ENCODE measurements at regions not wholly inside any gene's neighbourhood (a gene's known extent, or its start where the extent isn't known, plus 50 kb on each side); places are given as distances from the start of the nearest gene placed in this dataset.
"Not testable (repeated sequence)": the region's sequence is repeated elsewhere in the genome, so short reads cannot be mapped to it uniquely, and the experiment has no call there.

DNA sequence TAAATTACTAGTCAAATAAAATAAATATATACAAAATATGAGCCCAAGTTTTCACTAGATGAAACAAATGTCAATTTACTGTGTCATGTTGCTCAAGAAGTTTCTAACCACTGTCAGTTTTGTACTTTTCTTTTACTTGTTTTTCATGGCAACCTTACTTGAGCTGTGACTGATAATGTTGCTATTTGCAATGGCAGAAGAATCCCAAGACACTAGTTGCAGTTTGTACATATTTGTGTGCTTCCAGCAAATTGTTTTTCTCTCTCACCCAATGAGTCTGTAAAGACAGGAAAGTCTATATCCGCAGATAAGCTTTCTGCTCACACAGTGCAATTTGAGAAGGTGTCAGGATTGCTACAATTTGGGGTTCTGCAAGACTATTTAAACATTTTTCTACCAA lies 338.6 kb upstream of the PCSK5 start:
- DNase-seq: no peak

DNA sequence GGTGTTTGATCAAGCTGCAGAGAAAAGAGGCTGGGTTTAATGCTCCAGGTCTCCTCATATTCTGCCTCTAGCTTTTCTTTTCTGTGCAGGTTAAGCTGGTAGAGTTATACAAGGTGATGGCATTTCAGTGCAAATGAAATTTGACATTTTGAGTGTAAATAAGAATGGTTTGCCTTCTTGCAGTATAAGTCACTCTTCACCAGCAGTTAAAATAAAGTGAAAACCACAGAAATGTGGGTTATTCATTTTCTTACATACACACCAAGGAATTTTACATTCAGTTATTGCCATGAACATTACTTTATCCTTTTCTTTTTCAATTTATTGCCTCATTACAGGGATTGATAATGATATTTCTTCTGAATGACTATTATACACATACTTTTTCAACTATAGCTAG lies 337.5 kb upstream of the PCSK5 start:
- no peak for DNase-seq

DNA sequence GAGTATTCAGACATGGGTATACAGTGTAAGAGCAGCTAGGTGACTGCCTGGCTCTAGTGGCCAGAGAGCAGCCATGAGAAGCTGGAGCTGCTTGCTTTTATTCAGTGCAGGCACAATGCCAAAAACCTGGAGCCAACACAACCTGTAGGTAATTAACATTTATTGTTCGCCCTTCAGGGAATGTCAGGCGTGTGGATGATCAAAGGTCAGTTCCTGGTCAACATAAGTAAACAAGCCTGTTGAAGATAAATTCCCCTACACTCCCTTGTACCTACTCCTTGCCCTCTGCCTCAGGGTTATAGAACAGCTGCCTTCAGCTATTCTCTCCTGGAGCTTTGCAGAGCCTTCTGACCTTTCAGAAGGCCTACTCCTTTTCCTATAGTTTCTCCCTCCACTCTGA lies 323.7 kb upstream of the PCSK5 start:
- DNase-seq: not testable (repeated sequence)

DNA sequence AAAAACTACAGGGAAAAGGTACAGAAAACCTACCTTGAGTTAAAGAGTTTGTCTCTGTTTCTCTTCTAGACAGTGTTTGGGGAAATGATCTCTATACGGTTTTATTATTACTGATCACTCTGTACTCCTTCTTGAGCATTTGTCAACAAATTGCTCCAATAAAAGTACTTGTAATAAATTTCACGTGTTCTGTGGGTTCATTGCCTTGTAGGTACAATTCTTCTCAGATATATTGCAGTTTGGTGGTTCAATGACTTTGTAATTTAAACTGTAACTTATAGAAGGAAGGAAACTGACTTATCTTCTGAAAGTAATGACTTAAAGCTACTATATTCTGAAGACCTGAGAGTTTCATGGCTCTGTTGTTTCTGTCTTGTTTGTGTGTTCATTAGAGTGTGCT lies 319.9 kb upstream of the PCSK5 start:
- no peak for DNase-seq

DNA sequence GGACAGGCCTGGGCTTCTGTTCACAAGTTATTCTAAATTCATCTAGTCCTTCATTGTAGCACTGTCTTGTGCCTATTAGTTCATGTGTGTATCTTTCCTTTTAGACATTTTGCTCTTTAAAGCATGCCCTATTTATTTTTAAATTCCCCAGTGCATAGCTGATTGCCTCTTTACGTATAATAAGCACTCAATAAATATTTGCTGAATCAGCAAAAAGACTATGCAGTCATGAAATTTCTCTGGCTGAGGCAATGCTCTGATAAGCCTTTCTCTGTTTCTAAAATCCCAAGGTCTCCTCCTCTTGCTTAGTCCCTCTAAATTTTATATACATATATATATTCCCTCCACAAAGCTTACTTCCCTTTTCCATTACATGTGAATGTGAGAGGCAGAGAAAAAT lies 315.9 kb upstream of the PCSK5 start:
- DNase-seq: no peak

DNA sequence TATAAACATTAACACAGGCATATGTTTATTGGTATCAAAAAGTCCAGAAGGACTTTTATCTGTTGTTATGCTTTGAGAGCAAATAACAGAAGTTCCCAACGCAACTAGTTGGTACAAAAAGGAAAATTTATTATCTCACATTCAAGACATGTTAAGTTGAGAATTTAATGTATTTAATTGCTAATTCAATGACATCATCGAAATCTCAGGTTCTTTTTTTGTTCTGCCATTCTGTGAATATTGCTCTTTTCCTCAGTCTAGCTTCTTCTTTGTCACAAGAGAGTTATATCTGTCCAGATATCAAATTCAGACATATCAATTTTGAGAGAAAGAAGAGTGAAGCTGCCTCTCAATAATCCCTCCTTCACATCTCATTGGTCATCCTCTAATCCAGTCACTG lies 307.6 kb upstream of the PCSK5 start:
- DNase-seq: no peak

DNA sequence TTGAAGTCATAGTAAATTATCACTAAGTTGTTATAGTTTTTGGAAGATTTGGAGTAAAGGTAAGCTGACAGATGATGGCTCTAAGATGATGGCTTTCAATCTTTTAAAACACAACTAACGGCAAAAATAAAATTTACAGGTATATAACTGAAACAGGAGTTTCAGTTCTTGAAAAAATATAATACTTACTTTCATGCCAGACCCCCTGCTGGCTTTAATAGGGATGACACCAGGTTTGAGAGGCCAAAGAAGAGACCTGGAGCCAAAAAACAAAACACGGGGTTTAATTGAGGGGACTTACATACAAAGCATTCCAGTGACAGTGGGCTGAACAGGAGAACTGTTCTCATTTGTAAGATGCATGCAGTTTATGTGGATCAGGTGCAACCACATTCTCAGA lies 301.7 kb upstream of the PCSK5 start:
- no peak for DNase-seq

DNA sequence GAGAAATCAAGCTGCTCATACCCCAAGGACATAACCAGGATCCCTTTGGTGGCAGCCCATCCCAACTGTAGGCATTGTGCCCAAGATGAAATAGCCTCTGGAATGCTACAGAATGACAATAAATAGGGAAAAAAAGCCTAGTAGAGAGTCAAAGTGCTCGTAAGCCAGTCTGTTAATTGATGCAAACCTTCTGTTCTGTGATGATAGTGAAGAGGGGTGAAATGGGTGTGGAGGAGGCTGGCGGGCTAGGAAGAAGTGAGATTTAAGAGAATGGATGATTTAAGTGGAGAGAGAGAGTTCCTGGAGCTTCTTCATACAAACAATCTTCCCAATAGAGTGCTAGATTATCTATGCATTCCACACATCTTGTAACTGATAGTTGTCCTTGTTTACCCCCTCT lies 301.0 kb upstream of the PCSK5 start:
- DNase-seq: no peak

DNA sequence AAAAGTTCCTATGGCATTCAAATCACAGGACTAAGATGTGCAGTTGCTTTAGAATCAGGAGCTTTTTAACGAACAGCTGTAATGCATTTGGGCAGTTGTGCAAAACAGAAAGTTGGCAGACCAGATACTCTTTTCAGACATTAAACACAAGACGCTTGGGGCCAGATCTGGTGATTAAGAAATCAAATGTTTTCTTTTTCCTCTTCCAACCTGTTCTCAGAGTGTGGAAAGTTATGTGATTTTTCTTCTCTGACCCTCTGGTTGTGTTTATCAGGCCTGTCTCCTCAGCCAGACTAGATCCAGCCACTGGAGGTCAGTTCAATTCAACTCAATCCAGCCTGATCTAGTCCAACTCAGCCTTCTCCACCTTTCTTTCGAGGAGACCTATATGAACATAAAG lies 298.5 kb upstream of the PCSK5 start:
- no peak for DNase-seq

DNA sequence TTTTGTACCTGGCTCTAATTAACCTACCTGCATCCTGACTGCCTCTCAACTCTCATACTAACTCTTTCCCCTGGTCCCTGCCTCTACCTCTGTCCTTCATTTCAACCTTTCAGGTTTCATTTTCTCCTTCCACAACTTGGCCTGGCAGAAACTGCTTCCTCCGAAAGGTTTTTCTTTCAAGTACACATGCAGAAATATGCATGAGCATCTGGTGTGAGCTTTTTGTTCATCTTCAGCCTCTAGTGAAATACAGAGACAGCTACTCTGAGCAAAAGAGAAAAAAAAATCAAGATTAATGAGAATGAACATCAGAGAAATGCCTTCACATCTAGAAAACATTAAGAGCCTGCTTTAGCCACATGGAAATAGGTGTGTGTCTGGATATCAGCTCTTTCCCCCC lies 297.9 kb upstream of the PCSK5 start:
- no peak for DNase-seq

DNA sequence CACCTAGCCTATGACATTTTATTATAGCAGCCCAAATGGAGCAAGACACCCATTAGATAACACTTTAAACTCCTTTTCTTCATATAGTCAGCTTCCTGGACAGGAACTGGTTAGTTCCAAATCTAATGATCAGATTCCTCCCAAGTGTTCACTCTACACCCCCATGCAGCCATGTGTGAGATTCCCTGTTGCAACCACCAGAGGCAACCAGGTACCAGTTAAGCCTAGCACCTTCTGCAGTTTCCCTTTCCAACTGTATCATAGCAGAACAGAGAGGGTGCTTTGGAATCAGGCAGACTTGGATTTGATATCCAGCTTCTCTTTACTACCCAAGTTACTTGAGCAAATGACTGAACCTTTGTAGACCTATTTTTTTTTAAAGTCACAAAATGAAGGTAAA lies 296.6 kb upstream of the PCSK5 start:
- DNase-seq: no peak

DNA sequence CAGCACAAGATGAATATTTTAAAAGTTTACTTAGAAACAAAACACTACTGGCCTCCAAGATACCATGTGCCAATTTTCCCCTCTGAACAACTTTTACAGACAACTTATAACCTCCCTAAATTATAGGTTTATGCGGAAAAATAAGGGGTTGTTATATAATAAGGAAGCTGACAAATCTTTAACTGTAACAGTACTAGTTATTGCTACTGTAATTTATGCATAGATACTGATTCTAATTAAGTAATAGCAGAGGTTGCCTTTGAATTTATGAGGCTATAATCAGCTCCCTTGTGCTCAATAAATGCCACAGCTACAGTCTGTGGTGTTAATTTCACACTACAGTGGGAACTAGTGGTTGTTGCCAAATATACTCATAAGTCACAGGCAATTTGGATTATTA lies 291.3 kb upstream of the PCSK5 start:
- DNase-seq: no peak

DNA sequence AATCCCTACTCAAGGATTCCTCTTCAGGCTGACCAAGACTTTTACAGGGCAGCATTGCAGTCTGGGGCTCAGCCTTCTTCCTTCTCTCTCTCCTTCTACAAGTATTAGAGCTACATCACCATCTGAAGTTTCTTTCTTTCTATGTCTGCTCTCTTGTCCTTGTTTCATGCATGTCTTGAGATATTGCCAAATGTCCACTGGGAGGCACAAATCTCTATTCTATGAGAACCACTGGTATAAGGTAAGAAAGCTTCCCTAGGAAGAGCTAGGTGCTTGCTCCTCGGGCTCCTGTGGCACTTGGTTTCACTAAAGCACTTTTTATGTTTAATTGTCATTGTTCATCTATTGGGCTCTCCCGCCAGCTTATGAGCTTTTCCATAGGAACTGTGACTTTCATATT lies 289.2 kb upstream of the PCSK5 start:
- no peak for DNase-seq

DNA sequence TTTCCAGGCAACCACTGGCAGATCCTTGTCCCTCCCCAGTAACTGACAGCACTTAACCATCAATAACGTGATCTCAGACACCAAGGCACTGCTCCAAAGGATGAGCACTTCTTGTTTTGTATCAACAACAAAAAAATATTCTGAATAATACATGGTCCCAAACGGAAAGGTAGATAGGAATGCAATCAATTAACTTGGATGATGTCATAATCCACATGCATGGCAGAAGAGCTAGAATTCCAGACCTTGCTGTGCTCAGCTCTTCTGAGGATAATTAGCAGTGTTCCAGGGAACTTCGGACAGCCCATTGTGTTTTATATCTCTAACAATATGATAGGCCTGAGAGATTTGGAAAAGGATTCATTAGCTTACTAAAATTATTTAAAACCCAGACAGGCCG lies 288.4 kb upstream of the PCSK5 start:
- DNase-seq: no peak

DNA sequence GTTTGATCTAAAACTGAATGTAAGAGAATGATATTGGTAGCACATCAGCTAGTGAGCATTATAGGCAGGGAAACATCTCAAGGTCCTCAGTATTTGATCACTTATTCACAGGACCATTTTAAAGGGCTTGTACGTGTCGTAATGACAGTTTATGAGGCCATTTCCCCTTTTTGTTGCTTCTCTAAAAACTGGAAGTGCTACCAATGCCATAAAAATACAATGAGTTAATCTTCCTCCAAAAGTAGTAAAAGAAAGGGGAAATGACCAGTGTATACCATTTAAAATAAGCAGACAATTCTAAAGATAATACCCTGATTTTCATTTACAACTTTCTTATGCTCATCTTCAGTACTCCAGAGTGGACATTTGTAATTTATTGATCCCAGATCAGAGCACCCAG lies 285.8 kb upstream of the PCSK5 start:
- DNase-seq: no peak

DNA sequence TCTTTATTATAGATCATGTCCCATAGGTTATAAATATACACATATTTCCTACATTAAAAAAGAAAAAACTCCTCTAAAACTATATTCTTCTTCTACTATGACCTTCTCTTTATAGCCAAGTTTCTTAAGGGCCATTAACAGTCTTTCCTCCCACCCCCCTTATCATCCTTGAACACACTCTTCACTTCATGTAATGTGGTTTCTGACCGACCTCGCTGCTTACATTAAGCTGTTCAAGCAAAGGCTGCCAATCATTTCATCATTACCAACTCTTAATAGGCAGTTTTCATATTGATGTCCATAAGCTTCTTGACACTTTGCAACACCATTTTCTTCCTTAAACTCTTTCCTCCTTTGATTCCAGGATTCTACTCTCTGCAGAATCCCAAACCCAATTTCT lies 283.0 kb upstream of the PCSK5 start:
- no peak for DNase-seq

DNA sequence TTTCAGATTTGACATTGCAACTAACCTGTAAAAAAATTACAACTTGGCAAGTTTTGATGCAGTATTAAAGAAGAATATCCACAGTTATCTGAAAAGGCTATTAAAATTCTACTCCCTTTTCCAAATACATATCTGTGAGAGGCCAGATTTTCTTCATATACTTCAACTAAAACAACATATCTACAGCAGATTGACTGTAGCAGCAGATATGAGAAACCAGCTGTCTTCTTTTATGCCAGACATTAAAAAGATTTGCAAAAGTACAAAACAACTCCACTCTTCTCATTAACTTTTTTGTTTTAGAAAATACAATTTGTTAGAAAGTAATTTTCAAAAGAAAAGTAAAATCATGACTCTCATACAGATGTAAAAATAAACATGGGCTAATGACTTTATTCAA lies 281.1 kb upstream of the PCSK5 start:
- no peak for DNase-seq

DNA sequence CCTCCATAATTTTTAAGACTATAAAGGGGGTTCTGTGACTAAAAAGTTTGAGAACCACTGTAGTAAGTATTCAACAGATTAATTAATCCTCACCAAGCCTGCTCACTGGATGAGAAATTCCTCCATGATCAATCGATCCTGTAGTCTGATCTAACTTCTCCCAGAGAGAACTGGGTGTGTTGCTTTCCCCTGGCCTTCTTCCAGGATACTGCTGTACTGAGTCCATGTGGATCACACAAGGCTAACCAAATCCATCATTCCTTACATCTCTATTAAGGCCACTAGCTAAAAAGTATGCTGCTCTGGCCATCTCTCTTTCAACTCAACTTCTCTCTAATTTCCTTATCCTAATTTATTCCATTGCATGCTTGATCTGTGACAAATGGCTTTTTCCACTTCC lies 280.2 kb upstream of the PCSK5 start:
- DNase-seq: no peak

DNA sequence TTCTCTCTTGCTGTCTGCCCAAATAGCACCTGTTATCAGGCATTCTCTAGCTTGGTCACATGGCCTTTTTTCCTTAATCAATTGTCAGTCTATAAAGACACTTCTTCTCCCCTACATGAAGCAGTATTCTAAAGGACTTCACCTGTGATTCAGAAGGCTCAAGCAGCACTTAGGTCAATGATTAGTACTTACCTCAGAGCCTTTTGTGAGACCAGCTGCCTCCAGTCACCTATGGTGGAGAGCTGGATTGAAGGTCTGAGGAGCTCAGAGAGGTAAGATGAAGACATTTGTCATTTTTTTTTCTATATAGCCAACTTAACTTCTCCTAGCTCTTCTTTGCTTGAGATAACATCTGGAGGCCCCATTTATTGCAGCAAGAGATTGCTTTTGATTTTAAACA lies 278.3 kb upstream of the PCSK5 start:
- no peak for DNase-seq

DNA sequence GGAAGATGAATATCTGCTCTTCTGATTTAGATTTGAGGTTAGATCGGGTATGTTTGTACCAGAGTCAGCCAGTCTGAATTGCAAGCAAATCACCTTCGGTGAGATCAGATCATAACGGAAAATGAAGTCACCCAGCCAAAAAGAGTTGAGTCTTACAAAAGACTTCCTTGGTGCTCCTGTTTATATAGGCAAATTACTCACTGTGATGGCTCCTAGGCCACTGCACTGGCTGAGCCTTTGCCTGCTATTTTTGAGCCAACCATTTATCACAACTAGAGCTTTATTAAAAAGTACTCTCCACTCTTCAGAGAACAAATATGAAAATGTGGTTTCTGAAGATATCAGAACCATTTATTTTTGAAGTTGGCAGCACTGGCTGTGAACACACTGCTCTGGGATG lies 277.7 kb upstream of the PCSK5 start:
- no peak for DNase-seq

DNA sequence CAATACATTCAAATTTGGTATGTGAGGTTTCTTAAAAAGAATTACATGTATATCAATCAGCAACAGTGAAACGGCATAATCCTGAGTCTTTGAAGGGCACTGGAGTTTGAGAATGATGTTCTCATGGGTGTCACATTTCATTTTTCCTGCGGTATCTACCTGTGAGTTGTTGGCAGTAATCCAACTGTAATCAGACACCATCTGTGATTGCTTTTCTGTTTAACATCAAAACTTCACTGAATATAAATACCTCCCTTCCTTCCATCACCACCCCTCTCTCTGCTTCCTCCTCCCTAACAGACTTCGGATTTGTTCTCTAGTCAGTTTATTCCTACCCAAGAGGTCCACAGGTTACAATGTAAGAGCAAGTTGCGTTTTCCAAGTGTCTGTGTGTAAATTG lies 275.2 kb upstream of the PCSK5 start:
- no peak for DNase-seq

DNA sequence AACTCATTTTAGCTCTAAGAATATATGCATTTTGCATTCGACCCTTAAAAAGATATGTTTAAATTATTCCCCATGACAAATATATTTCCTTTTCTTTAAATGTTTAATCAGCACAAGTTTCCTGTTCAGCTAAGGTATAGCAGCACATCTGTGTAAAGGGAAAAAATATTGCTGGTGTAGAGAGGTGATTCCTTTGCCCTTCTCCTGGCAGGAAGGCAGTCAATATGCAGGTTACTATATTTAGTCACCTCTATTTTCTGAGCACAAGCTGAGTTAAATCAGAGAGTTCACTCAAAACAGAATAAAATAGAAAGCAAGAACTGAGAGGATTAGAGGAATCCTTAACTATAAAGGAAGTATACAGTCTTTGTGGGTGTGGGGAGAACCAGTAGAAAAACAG lies 274.4 kb upstream of the PCSK5 start:
- DNase-seq: no peak

DNA sequence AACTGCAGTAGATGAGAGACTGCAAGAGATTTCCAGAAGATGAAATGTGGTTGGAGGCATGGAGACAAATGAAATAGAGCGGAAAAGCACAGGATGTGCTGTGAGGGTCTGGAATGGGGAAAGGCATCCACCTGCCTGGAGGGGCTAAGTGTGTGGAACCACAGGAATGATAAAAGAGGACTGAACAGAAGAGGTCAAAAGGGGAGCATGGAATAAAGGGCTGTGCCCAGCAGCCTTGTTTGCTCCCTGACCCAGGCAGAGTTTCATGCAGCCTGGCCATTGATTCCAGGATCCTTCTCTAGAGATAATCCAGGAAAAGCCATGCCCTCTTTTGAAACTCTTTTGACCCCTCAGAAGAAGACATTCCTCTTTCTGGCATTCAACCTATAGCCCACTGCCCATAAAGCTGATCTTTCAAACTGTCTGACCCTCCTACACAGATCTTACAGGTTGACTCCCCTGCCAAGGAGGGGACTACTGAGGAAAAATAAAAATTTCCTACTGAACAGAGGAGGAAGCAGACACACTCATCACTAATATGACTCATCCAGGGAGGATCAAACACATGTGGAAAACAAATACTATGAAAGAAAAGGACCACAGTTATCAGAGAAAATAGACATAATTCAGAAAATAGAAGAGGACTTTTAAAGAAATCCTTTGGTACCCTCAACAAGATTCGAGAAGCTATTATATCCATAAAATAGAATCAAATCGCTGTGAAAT lies 273.5 kb upstream of the PCSK5 start:
- DNase-seq: no peak

DNA sequence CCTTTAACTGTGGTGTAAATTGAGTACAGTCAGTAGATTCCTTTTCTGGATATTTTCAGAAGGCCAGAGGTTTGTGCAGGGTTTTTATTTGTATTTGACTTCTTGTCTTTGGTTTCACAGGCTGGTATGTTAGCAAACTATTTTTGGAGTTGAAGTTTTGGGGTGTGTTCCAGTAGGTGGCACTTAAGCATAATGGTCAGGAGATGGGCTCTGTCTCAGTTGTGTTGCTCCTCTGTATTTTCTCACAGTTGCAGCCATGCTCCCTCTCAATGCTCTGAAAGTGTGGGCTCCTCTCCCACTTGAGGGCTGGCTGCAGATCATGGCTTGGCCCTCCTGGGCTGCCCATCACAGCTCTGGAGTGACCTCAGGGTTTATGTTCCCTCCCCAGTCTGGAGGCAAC lies 267.0 kb upstream of the PCSK5 start:
- DNase-seq: no peak

DNA sequence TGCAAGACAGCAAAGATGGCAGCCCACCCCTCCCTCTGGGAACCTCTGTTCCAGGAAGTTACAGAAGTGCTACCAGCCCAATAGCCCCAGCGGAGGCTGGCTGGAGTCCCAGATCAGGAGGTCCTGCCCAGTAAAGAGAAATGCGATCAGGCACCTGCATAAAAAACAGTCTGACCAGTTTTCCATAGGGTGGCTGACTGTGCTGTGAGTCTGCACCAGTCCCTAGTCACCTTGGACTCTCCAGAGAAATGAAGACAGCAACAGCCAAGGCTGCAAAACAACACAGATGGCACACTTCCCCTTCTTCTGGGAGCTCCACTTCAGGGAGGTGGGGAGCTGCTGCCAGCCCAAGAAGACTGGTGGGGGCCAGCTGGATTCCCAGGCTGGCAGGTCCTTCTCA lies 265.5 kb upstream of the PCSK5 start:
- DNase-seq: no peak

DNA sequence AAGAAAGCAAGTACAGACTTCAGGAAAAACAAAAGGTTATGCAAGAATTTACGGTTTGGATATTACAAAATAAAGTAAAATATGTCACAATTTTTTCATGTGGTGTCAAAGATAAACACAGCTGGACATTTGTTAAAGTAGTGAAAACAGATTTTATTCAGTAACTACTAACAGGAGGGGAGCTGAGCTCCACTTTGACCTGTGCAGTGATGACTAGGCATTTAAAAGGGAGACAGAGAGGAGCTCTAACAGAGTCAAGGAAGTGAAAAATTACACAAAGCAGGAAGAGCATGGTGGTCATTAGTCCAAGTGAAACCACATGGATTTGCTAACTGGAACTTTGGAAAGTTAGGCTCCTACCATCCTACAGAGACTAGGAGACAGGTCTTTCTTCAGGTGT lies 263.6 kb upstream of the PCSK5 start:
- no peak for DNase-seq

Data from CD4-positive, alpha-beta T cell treated with Interferon gamma for 1 hour (primary cell).